ENCODE measurements at regions not wholly inside any gene's neighbourhood (a gene's known extent, or its start where the extent isn't known, plus 50 kb on each side); places are given as distances from the start of the nearest gene placed in this dataset.

DNA sequence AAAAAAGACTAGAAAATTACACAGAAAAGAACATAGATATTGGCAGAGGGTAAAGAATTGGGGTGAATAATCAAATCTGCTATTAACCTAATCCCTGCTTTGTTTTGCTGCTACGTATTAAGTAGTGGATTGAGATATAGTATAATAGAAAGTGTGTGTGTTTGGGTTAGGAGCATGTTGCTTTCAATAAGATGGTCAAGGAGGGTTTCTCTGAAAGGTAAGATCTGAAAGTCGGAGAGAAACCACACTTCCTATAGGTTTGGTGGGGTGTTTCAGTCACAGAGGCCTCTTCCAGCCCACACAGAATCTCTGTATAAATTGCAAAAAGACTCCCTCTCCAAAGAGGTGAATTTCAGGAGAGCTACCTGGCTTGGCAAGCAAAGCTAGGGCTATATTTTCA lies 345.7 kb upstream of the SATB1 start:
- no peak for DNase-seq

DNA sequence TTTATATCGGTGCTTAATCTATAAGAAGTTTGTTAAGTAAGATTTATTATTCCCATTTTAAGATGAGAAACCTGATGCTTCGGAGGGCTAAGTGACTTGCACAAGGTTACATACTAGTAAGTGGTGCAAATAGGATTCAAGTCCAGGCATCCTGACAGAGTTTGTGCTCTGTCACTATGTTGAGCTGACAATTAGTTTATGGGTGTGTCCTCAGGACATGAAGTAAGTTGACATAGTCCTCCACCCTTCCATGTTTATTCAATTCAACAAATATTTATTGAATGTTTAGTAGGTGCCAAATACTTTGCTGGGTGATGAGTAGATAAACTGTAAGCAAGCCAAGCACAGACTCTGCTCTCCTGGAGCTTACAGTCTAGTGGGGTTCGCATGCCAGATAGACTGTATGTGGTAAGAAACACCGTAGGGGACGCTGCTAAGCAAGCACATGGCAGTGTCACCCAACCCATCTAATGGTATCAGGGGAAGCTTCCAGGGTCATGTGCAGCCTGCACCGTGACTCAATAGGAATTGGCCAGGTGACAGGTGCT lies 342.7 kb upstream of the SATB1 start:
- no peak for DNase-seq

DNA sequence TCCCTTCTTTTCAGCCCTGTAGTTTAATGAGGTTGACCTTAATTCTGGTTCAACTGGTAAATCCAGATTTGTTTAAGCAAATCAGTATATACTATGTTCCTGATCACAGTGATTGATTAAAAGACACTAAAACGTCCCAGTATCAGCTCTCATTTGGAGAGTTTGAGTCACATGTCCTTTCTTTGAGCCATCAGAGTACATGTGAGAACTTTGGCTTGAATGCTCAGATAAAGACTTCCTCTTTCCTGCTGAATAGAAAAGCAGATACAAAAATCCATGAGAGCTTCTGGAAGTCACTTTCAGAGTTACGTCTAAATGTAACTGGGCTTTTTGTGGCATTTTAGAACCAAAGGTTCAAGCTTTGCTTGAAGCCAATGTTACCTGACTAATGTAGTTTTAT lies 341.8 kb upstream of the SATB1 start:
- DNase-seq, result no peak

DNA sequence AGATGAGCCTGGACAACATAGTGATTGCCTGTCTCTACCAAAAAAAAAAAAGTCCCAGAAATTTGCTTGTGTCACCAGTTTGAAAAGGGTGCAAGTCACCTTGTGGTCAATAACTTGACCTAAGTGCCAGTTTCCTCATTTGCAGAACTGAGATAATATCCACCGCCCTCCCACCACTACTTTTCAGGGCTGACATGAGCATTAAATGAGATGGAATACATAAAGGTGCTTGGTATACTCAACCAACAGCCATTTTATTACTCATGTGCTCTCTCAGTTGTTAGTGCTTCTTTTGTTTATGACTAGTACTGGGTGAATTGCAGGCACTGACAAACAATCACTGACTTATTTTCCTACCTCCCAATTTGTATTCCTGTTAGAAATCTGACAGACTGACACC lies 340.5 kb upstream of the SATB1 start:
- DNase-seq, result no peak

DNA sequence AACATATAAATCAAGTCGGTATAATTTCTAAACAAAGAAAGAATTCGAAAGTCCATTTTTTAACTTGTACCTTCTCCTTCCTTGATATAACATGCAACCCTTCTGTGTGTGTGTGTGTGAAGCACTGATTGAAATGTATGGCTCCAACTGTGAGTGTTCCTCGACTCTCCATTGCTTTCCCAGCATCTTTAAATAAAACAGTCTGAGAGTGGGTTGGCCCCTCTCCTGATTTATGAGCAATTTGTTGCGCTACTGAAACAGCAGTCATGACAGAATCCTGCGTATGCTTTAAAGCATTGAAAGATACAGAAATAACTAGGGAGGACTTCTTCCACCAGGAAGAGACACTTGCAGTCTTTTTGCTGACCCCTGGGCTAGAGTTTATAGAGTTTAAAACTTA lies 340.0 kb upstream of the SATB1 start:
- DNase-seq, result no peak

DNA sequence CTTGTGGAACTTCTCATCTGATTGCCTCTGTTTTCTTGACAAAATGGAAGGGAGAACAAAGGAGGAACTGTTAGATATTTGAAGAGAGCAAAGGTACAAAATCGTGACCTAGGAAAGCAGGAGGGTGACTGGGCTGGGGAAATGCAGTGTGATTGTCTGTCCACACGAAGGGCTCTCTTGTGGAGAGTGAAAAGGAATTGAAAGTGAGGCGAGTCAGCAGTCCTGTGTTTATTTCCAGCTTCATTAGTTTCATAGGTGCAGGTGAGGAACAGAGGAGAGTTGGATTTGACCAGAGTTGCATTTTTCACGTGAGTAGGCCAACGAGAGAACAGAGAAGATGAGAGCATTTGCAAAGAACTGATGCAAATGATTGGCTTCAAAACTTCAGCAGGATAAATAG lies 336.4 kb upstream of the SATB1 start:
- no peak for DNase-seq

DNA sequence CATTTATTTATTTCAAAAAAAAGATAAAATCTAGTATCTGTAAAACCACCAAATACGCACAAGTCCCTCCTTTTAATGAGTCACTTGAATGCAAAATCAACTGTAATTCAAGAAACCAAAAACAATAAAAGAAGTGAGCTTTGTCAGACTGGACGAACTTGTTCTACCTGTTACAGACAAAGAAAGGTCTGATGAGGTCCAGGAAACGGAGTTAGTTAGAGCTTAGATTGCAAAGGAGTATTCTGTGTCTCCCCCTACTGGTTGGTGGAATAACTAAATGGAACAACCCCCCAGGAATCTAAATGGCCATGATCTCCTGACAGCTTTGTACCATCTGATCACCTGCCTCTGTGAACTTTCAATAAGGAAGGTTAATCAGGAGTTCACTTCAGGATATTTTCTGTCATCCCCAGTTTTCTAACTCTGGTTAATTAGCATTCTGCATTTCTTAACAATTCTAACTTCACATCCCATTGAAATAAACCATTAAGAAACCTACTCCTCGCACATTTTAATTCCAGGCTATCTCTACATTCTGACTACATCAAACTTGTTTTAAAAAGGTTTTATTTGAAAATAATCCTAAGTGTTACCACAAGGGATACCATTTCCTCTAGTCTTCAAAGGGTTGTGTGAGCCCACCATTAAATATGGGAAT lies 333.0 kb upstream of the SATB1 start:
- no peak for DNase-seq

DNA sequence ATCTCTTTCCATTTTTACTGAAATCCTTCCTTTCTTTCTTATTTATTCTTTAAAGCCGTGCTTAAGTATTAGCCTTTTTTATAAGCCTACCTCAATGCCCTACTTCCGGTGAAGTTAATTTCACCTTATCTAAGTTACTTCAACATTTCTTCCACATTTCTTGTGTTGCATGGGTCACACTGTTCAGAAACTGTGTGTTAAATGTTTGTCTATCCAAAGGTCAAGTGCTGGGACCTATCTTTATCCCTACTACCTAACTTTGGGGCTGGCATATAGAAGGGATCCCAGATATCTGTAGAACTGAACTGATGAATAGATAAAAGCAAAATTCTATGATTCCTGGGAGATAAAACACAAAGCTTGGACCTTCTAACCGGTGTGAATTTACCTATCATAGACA lies 332.3 kb upstream of the SATB1 start:
- no peak for DNase-seq

DNA sequence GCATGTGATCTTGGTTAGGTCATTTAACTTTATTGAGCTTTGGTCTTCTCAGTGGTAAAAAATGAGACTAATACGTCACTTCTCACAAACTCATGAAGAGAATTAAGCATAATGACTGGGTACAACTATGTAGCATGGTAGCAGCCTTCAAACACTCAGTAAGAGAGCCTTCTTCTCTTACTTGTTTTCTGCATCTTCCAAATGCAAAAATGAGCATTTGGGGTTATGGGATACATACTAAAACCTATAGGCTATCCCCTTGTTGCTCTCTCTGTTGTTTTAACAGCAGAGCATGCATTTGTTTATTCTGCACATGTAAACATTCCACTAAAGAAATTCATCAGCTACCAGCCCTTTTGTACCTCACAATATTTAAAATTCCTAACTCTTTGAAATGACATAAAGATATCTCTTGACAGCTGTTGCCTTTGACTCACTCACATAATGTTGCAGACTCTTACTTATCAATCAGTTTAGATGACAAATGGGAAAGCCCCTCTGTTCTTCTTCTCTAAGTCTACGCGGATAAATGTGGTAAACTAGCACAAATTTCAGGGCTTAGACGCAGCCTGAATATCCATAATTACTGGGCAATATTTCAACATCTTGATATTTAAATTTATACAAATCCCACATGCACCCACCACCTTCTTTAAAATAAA lies 327.3 kb upstream of the SATB1 start:
- no peak for DNase-seq

DNA sequence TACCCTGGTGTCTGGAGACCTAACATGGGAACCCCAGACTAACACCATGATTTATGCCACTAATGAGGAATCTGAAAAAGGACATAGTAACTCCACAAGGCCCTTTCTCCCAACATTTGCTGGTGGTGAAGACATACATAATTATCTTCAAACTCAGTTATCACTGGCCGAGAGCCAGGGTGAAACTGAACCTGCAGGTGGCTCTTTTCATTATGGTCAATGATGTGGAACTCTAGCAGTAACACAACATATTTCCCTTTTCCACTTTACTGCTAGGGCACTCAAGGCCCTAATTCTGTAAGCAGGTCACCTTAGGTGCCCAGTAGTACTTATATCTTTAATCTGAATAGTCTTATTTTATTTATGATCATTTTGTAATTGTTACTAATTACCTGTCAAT lies 326.4 kb upstream of the SATB1 start:
- no peak for DNase-seq

DNA sequence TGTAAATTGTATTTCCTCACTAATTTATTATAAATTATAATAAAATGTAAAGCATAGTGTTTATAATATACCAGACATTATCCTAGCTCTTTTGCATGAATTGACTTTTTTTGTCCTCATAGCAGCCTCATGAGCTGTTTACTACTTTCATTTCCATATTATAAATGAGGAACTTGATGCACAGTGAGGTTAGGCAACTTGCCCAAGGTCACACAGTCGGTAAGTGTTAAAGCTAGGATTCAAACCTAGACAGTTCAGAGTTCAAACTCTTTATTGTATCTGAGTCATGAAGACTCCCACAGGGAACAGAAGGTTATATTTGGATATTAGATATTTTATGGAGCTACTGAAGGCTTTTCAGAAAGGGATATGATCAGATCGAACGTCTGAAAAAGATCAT lies 322.2 kb upstream of the SATB1 start:
- no peak for DNase-seq

DNA sequence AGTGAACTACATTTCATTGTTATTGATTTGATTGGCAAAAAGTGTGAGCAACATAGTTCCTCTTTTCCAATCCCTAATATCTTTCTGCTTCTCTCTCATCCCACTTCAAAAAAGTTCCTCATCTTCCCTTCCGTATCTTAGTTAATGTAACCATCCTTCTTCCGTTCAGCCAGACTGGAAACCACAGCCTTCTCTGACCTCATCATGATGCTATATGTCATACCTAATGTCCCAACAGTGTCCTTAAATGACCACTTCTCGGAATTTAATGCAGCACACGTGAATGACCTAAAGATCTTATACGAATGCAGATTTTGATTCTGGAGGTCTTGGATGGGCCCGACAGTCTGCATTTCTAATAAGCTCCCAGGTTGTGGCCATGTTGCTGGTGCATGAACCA lies 320.3 kb upstream of the SATB1 start:
- no peak for DNase-seq

DNA sequence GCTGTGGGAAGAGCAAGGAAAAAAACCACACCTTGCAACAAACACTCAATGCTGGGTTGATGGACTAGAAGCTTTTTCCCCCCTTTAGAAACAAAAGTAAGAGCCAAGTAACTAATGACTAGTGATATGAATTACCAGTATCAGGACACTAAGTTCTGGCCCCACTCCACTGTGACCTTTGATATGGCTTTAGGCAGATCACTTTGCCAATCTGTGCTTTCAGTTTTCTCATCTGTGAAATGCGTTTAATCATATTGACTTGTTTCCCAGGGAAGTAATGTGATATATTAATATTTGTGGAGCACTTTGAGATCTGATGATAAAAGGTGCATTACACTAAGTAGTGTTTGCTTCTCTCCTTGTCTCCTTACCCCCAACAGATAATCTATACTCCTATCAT lies 319.3 kb upstream of the SATB1 start:
- no peak for DNase-seq

DNA sequence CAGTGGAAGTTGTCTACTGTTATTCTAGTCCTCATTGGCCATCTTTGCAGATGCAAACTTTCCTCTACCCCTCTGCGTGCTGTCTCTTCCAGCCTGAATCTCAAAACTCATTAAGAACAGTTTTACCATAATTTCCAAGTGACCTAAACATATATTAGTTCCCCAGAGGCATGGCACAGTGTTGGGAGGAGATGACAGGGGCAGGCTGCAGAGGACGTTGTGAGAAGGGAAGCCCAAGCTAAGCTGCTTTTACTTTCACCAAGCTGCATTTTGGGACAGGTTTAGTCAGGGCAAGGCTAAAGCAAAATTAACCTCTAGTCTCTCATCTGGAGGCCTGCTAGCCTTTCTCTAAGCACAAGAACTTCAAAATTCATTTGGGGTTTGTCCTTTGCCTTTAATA lies 318.6 kb upstream of the SATB1 start:
- no peak for DNase-seq

DNA sequence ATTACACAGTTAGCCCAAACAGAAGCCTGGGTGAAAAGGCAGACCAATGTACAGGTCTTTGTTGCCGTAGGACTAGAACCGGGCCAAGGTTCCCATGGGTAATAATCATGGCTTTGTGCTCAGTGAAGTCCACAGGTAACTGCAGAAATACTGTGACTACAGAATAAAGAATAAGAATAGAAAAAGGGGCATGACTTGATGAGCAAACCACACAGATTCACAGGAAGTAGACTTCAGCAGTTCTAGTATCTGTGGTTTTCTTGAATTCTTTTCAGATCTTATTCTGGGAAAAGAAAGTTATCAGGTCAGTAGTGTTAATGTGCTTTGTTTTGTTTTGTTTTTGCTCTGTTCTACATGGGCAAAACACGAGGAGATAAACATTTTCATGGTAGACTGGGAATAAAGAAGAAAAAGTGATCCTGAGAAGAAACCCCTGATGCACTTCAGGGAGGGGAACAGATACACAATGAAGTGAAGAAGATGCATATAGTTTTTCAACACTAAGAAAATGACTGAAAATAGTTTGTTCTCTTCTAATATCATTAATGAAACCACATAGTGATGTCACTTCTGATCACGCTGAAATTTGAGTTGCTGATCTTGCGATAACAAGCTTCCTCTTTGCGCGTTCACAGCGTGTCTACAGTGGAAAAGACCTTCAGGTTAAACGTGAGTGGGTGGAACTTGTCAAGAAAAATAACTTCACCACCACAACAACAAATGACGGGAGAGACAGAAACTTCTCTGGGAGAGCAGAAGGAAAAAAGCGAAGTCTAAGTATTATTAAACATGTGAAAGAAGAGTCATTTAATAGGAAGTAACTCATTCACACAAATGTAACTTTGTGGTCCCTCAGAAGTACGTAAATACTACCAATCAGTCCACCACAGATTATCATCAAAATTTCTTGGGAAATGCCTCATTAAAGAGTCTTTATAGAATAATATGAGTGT lies 315.8 kb upstream of the SATB1 start:
- DNase-seq, result peak in 1 of 4 experiments; percentile 17

DNA sequence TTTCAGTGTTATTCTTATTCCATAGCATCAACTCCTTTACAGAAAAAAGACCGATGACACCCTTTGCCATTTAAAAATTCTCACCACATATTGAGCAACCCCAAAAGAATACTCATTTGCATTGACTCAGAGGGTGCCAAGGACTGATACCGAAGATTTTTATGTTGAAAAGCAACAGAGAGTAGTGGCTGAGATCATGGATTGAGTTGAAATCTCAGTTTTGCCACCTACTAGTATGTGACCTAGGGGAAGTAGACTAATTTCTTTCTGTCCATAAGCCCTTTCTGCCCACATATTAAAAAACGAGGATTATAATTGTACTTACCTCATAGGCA lies 313.9 kb upstream of the SATB1 start:
- DNase-seq, result no peak

DNA sequence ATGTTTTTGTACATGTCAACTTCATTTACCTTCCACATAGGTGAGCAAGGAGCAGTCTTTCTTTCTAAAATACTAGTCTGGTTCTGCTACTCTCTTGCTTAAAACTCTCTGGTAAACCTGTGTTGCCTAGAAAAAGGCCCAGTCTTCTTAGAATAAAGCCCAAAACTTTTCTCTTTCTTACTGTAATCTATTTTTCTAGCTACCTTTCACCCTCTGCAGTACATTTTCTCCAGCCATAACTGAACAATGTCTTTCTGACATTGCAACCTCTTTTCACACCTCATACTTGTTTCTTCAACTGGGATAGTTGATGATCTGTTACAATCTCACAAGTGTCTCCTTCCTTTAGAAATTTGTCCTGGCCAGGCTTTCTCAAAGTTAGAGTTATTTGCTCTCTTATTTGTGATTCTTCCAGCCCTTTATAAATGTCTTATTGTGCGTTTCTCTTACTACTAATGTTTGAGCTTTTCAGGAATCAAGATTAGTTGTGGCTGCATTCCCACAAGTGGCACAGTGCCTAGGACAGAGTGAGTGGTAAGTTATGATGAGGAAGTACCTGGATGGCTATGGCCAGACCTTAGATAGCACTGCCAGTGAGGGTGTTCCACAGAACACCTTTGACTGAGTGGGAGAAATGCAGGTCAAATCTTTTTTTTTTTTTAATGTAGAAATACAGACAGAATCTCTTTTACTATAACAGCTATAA lies 313.4 kb upstream of the SATB1 start:
- DNase-seq, result no peak

DNA sequence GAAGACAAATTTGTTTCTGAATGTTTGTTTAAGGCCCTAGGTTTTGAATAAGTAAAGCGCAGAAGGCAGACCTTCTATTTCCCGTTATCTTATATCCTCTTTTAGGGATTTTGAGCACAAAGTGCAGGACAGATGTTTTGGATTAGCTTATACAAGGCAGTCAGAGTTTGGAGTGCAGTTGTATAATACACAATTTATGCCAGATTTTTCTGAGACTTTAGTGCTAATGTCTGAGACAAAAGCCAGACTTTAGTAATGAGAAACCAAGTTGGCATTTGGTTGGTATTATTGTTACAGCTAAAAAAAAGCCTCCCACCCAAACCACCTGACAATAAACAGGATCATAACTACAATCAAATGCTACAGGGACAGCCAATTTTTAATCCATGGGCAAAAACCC lies 309.9 kb upstream of the SATB1 start:
- no peak for DNase-seq

DNA sequence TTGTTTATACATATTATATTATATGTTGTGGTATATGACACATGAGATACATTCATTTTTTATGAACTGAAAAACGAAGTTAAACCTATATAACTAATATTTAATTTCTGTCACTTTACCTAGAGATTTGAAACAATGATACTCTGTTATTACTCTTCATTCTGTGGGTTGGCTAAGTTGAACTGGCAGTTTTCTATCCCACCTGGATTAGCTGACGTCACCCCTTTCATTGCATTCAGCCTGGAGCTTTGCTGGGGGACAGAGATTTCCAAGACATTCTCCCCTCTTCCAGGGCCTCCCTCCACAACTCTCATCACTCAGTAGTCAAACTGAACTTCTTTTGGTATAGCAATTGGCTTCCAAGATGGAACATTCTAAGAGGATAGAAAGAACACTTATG lies 309.2 kb upstream of the SATB1 start:
- DNase-seq, result no peak

DNA sequence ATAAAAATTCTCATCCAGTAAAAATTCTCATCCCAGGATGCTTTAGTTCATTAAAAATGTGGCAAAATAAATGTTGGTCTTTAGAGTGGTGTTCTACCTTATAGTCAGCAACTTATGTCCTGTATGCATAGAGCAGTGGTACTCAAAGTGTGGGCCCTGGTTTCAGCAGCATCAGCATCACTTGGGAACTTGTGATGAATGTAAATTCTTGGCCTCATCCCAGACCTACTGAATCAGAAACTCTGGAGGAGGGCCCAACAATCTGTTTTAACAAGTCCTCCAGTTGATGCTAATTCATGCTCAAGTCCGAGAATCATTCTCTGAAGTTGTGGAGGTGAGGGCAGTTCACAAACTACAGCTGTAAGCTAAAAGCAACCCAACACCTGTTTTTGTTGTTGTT lies 307.3 kb upstream of the SATB1 start:
- no peak for DNase-seq

DNA sequence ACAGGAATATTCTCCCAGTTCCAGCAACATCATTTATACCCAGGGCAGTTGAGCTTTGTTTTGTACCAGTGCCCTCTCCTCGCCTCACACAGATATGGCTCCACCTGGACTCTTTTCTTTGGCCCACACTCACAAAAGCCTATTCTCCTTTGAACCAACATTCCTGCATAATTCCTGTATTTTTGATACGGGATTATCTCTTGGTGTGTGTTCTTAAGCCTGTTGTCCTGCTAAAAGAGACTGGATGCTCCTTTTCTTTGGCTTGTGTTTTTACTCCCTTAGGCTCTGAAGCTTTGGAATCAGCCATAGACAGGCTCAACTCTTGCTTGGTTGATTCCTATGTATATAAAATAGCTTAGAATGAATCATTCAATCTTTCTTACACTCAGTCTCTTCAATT lies 305.4 kb upstream of the SATB1 start:
- DNase-seq, result no peak

DNA sequence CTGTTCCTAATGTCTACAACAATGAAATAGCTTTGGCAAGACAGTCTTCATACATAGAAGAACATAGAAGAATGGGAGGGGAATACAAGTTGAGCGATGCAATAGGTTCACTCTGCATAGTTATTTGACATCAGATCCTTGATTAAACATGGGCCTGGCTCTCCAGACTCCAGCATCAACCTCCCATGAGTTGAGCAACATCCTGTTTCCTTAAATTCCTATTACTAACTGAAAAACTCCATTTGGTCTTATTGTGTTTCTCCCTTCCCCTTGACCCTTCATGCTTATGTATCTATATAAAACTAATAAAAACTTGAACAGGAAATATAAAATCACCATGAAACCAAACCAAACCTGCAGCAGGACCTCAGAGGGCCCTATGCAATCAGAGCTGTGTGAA lies 304.5 kb upstream of the SATB1 start:
- DNase-seq, result no peak

All from activated CD4-positive, CD25-positive, alpha-beta regulatory T cell (primary cell).